Sigmoid colon (tissue), 6 donors: ENCODE measurements at regions not wholly inside any gene's neighbourhood (a gene's known extent, or its start where the extent isn't known, plus 50 kb on each side); places are given as distances from the start of the nearest gene placed in this dataset.

ENCODE experiments used
- DNase-seq: peaks from one replicate; pipeline ENCODE4 v3.0.0-alpha.2; 2019
- H3K27ac ChIP-seq, 4 donors: fragments of 200-600 bp; sonication (generic); one replicate each; pipeline ENCODE4 v1.5.1; 2016 to 2019; ENCODE audit warnings: mild to moderate bottlenecking in 1 of 4
- H3K27me3 ChIP-seq, 3 donors: fragments of 200-600 bp; sonication (generic); one replicate each; pipeline ENCODE4 v1.5.1; 2019; ENCODE audit warnings: mild to moderate bottlenecking in 1 of 3
- H3K36me3 ChIP-seq, 4 donors: fragments of 200-600 bp; sonication (generic); one replicate each; pipeline ENCODE4 v1.5.1; 2016 to 2019
- H3K4me1 ChIP-seq, 4 donors: fragments of 200-600 bp; sonication (generic); one replicate each; pipeline ENCODE4 v1.5.1; 2017 to 2019
- H3K4me3 ChIP-seq, 4 donors: fragments of 200-600 bp; sonication (generic); one replicate each; pipeline ENCODE4 v1.5.1; 2017 to 2019; ENCODE audit warnings: mild to moderate bottlenecking in 2 of 4, moderate library complexity in 1 of 4
- H3K9me3 ChIP-seq, 4 donors: fragments of 200-600 bp in 3 of 4; sonication (generic) in 3 of 4; one replicate each; pipeline versions ENCODE4 v1.5.1 to v1.6.1; 2013 to 2019
- CTCF ChIP-seq, 4 experiments: fragments of 450-650 bp in 3 of 4; fragments of 200-600 bp in 1 of 4; IDR thresholded peaks; one replicate each; pipeline ENCODE4 v1.5.1; 2016 to 2019; ENCODE audit warnings: antibody characterized with exemption in 4 of 4, mild to moderate bottlenecking in 3 of 4, moderate library complexity in 2 of 4
- EP300 ChIP-seq, 4 donors: sonication (generic); formaldehyde crosslinking; IDR thresholded peaks; one replicate each; pipeline ENCODE4 v1.6.1; 2017; ENCODE audit warnings: antibody characterized with exemption in 4 of 4
- POLR2A ChIP-seq, 2 donors: fragments of 450-650 bp; IDR thresholded peaks; one replicate each; pipeline ENCODE4 v1.6.1; 2016; ENCODE audit warnings: antibody characterized with exemption in 2 of 2, mild to moderate bottlenecking in 2 of 2, moderate library complexity in 2 of 2
- POLR2AphosphoS5 ChIP-seq, 4 donors: sonication (generic); formaldehyde crosslinking; IDR thresholded peaks; one replicate each; pipeline ENCODE4 v1.6.1; 2017; ENCODE audit warnings: antibody characterized with exemption in 4 of 4
- WGBS, 2 donors: extraction: QIAGEN DNeasy Blood & Tissue Kit; methylation state at CpG; one replicate each; pipeline ENCODE4 v1.1.7; 2013; 5-methylcytosine and 5-hydroxymethylcytosine counted together
- intact Hi-C: fragments of 100-400 bp; cut with DNase I; formaldehyde crosslinking; loops from one replicate; pipeline ENCODE4 v1.15.1; 2023
- donor health status: healthy with polysubstance abuse.
- donor health status: healthy.

- intact Hi-C loops = no loop called here
- TF ChIP-seq EP300 (IDR thresholded peaks at IDR 0.05) (no peak), POLR2AphosphoS5 (IDR thresholded peaks at IDR 0.05) (no peak), CTCF (IDR thresholded peaks at IDR 0.05) (no peak), POLR2A (IDR thresholded peaks at IDR 0.05) (no peak)
- no peak for DNase-seq
- Histone ChIP-seq H3K27ac (no peak overlapping the region), H3K4me3 (no peak overlapping the region), H3K9me3 (no peaks in the 10 kb centered on the region), H3K27me3 (no peaks in the 10 kb centered on the region), H3K4me1 (peaks cover 0 to 18% (median 10%) of the 10 kb centered on the region in 4 donors), H3K36me3 (no peaks in the 10 kb centered on the region)
- WGBS, 2 donors = 94% methylated on average over 5 of the region's 5 CpGs
These were observed 54.0 kb upstream of the STMND1 start for GRCh38 chr6:17047889-17048288.

- WGBS, 2 donors = 26 to 60% methylated on average over 4 of the region's 4 CpGs
These were observed 56.1 kb upstream of the STMND1 start for GRCh38 chr6:17045581-17046322.

GRCh38 chr6:17043148-17043522, 58.7 kb upstream of the STMND1 start:
- TF ChIP-seq POLR2AphosphoS5 (IDR thresholded peaks at IDR 0.05) (no peak), POLR2A (IDR thresholded peaks at IDR 0.05) (no peak), CTCF (IDR thresholded peaks at IDR 0.05) (no peak), EP300 (IDR thresholded peaks at IDR 0.05) (no peak)
- Histone ChIP-seq H3K36me3 (no peaks in the 10 kb centered on the region), H3K4me1 (peaks cover 0 to 27% (median 13%) of the 10 kb centered on the region in 4 donors), H3K9me3 (no peaks in the 10 kb centered on the region), H3K27me3 (no peaks in the 10 kb centered on the region), H3K4me3 (peak overlapping the region in 1 of 4 donors; percentile 6), H3K27ac (peak overlapping the region in 1 of 4 donors; percentile 65)
- DNase-seq = no peak
- WGBS, 2 donors = 38 to 55% methylated on average over 1 of the region's 1 CpG
- intact Hi-C loops = no loop called here

More at GRCh38 chr6:17045581-17046322, 56.1 kb upstream of the STMND1 start:
- Histone ChIP-seq H3K27ac (peak overlapping the region; percentile 18 to 74 (median 48)), H3K36me3 (no peaks in the 10 kb centered on the region), H3K4me3 (peak overlapping the region in 1 of 4 donors; percentile 11), H3K27me3 (no peaks in the 10 kb centered on the region), H3K4me1 (peaks cover 0 to 27% (median 13%) of the 10 kb centered on the region in 4 donors), H3K9me3 (no peaks in the 10 kb centered on the region)
- no peak for DNase-seq
- TF ChIP-seq EP300 (IDR thresholded peaks at IDR 0.05) (no peak), POLR2AphosphoS5 (IDR thresholded peaks at IDR 0.05) (no peak), POLR2A (IDR thresholded peaks at IDR 0.05) (no peak), CTCF (IDR thresholded peaks at IDR 0.05) (no peak)
- intact Hi-C loops = no loop called here

GRCh38 chr6:17042422-17043147, 59.3 kb upstream of the STMND1 start:
- intact Hi-C loops = no loop called here

More at GRCh38 chr6:17042422-17043147, 59.3 kb upstream of the STMND1 start:
- Histone ChIP-seq H3K36me3 (no peaks in the 10 kb centered on the region), H3K4me1 (peaks cover 0 to 27% (median 13%) of the 10 kb centered on the region in 4 donors), H3K9me3 (no peaks in the 10 kb centered on the region), H3K4me3 (peak overlapping the region in 1 of 4 donors; percentile 6), H3K27me3 (no peaks in the 10 kb centered on the region), H3K27ac (peak overlapping the region in 1 of 4 donors; percentile 65)
- TF ChIP-seq CTCF (IDR thresholded peaks at IDR 0.05) (peak in 3 of 4 experiments; percentile 20 to 36 (median 28)), POLR2A (IDR thresholded peaks at IDR 0.05) (no peak)
- DNase-seq = no peak
- 2 to 16% methylated on average over 5 of the region's 5 CpGs for WGBS, 2 donors
